HG02885 (cell line): ENCODE measurements at regions not wholly inside any gene's neighbourhood (a gene's known extent, or its start where the extent isn't known, plus 50 kb on each side); places are given as distances from the start of the nearest gene placed in this dataset.

Experiments used
- ATAC-seq: cut with Tn5 transposase; IDR thresholded peaks from one replicate; pipeline ENCODE4 v1.9.1; 2021; ENCODE audit warnings: mild to moderate bottlenecking; ENCODE audit not compliant: unreplicated experiment, poor library complexity

DNA sequence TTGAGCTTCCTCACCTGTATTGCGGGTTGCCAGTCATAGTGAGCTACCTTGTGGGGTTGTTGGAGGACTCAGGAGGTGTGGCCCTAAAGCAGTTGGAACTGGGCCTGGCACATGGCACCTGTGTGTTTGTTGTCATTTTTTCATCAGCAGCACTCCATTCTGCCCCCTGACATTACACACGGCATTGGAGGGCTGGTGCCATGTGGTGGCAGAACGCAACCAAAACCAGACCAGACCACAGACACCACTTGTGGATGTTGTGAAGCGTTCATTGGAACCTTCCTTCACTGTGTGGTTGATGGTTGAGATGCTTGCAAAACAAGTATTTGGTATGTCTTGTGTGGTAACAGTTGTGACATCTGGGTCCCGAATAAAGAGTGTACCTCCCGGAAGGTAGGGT lies 113.2 kb upstream of the ERCC6L2 start:
- ATAC-seq = no peak

- ATAC-seq = no peak
These were observed 114.7 kb upstream of the ERCC6L2 start for GRCh38 chr9:95760791-95761190.

DNA sequence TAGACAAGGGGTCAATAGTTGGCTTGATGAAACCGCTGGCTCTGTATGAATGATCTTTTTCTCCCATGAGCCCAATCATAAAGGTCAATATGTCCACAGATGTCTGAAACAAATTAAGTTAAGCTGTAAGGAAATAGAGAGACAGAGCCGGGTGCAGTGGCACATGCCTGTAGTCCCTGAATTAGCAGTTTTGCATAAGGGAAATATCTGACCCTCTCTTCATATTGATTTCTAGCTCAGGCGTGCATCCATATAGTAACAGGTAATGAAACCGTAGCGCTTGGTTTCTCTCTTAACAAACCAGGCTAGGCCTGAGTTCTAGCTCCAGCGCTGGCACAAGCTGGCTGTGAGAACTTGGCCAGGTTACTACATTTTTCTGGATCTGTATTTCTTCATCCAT lies 118.1 kb upstream of the ERCC6L2 start:
- ATAC-seq = no peak

DNA sequence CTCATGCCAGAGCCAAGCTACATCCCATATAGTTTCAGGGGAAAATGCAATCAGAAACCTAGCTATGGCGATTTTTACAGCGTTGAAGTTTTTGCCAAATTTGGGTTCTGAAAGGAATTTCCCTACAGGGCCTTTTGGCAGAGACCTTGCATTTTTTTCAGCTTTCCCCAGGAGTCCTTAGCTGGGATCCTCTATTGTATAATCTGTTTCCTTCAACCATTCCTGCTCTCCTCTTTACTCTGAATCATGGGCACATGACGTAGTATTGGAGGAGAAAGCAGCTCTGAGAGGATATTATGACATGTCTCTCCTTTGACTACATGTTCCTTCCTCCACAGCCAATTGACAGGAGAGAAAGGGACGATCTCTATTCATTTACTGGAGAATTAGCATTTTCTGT lies 118.5 kb upstream of the ERCC6L2 start:
- no peak for ATAC-seq

DNA sequence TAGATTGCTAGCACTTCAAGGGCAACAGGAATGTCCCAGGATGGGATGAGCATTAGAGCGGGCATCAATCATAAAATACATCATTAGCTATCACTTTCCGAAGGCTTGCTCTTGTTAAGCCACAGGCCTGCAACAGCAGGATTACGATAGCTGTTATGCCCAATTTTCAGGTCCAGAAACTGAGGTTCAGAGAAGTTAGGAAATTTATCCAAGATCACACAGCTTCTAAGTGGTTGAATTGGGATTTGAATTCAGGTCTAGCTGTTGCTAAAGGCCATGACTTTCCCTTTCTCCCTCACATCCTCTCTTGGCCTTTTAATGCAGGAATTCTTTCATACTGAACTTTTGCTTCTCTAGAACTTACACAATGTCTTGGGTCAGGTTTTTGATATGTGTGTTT lies 119.4 kb upstream of the ERCC6L2 start:
- ATAC-seq = no peak

- ATAC-seq = no peak
These were observed 120.1 kb upstream of the ERCC6L2 start for GRCh38 chr9:95755421-95755730.

DNA sequence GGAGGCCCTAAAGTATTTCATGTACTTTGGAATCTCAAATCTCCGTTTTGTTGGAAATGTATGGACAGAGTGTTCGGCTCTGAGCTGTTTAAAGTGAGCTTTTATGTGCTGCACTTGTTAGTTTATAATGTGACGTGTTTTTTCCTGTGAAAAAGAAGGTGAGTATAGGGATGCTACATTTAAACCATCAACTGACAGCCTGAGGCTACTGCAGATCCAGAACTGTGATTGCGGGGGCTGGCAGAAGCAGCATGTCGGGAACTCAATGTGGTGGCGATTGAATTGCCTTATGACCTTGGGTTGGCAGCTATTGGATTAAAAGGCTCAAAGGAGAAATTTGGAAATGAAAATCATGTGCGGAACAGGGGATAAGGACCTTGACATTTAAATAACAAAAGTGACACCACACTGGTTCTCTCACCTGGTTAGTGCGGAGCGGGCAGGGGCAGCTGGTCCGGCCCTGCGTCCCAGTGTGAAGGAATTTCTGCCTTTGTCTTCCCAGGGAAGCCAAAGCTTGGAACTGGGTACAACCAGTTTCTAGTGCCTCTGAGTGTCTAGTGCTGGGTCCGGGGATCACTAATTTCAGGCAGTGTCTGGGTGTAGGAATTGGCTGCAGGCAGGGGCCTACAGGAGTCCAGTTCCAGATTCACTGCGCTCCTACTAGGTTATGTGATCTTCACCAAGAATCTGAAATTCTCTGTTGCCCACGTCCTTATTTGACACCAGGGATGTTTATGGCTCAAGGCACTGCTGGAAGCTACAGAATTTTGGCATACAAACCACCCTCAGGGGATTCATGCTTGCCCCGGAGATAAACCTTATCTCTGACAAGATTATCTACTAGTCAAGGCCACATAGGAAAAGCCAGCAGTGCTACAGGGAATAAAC lies 120.7 kb upstream of the ERCC6L2 start:
- no peak for ATAC-seq

- ATAC-seq = no peak
These were observed 121.6 kb upstream of the ERCC6L2 start for GRCh38 chr9:95753762-95754465.

DNA sequence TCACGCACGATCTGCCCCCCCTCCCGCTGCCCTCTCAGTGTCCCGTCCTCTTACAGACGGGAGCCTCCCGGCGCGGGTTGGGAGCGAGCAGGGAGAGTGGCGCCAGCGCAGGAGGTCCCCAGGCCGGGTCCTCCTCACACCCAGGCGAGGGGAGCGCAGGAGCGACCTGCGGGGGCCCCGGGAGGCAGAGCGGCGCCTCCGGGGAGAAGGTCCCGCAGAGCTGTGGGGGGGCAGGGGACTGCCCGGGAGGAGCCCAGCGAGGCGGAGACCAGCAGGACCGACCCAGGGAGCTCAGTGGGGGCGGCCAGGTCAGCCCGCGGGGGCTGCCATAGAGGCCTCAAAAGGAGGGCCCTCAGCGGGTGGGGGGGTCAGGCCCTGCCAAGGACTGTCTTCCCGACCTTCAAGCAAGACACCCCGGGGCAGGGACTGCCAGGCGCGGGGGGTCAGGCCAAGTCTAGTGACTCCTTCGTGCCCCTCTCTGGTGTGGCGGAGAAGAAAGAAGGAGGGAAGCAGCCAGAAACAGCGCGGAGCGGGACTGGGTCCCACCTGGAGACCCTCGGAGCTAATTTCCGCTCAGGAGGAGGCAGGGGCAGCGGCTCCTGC lies 123.3 kb upstream of the ERCC6L2 start:
- ATAC-seq = no peak

GRCh38 chr9:95751520-95751790 lies 124.0 kb upstream of the ERCC6L2 start:
- ATAC-seq = no peak

DNA sequence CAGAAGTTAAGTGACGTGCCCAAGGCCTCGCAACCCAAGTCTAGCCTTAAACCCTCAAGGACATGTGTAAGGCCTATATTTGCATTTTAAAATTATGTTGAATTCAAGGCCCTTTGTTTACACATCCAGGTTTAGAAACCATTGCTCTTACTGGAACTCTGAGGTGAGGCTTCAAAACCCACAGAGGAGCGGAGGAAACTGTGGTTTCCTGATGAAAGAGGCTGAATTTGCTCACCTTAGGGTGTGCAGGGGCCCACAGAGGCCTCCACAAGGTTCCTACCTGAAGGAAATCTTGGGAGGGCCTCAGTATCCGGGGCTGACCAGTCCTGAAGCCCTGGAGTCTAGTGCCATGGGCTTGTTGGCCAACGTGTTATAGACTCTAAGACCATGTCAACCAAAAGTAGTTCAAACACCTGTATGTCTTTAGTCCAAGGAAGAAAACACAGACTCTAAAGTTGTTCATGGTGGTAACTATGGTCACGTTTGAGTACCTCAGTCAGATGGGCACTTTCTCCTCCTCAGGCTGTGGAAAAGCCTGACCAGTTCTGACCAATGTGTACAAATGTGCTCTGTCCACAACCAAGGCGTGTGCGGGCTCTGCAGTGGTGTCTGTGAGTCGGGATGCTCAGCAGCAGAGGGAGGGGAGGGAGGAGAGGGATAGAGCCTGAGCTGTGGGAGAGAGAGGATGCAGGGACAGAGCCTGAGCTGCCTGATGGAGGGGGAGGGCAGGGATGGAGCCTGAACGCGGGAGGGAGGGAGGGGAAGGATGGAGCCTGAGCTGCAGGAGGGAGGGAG lies 124.6 kb upstream of the ERCC6L2 start:
- peak; percentile 60 for ATAC-seq

GRCh38 chr9:95749493-95749892 lies 126.0 kb upstream of the ERCC6L2 start:
- no peak for ATAC-seq

- ATAC-seq = no peak
These were observed 128.9 kb upstream of the ERCC6L2 start for GRCh38 chr9:95746408-95747180.

GRCh38 chr9:95742821-95743220 lies 132.7 kb upstream of the ERCC6L2 start:
- no peak for ATAC-seq

GRCh38 chr9:95741631-95742030 lies 133.9 kb upstream of the ERCC6L2 start:
- no peak for ATAC-seq

DNA sequence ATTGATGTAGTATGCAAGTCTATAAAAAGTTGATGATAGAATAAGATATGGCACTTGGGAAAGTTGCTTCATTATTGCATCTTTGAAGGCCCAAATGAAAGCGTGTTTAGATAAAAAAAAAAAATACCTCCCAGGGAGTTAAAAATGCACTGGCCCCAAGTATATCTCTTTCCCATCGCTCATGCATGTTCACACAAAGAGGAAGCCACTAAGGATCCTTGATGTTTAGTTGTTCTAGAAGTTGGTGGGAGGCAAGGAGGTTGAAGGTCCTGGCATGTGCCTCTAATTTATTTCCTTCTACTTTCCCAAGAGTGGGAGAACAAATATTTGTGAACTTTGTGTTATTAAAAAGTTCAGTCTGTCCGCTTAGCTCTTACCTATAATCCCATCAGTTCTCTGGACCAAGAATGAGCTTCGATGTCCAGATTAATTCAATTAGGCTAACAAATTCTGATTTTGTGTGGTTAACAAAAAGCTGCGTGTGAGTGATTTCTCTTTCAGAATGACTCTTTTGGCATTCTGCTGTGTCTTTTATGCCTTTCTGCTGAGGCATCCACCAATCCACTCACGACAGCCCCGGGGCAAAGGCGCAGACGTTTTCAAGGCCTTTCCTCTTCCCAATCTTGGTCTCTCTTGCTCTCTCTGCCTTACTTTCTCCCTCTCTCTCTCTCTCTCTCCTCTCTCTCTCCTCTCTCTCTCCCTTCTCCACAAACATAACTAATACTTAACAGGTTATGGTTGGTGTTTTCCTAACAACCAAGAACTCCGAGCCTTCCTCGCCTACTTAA lies 135.1 kb upstream of the ERCC6L2 start:
- no peak for ATAC-seq

DNA sequence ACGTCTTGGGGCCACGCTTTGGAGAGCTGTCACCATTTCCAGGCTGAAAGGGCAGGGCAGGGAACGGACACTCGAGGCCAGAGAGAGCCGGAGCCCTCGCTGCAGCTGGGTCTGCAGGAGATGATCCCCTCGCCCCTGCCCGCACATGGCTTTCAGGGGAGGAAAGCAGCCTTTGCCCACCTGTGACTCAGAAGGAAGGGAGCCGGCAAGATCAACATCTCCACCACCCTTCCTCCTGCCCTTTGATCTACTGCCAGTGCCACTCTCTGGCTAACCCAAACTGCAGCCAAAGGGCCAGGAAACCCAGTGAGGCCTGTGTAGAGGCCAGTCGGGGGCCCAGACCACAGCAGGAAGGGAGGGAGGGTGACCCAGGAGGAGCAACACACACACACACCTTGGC lies 137.1 kb upstream of the ERCC6L2 start:
- no peak for ATAC-seq

DNA sequence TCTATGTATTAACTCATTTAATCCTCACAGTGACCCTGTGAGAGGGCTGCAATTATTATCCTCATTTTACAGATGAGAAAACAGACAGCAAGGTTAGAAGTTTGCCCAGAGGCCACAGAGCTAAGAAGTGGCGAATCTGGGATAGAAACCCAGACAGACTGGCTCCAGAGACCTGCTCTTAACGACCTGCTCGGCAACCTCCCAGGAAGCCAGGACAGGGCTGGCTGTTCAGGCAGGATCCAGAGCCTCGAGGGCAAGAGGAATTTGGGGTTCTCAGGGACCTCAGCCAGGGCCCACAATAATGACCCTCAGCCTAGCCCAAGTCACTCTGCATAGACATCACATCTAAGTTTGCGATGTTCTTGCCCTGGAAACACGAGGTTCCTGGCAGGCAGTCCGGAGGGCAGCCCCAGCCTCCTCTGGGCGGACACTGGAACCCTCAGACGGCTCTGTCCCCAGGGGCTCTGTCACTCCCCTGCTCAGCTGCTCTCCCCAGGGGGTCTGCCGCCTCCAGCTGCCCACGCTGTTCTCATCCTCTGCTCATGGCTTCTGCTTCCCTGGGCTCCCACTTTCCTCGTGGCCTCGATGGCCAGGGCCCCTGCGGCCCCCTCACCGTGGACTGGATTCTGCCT lies 138.5 kb upstream of the ERCC6L2 start:
- no peak for ATAC-seq

DNA sequence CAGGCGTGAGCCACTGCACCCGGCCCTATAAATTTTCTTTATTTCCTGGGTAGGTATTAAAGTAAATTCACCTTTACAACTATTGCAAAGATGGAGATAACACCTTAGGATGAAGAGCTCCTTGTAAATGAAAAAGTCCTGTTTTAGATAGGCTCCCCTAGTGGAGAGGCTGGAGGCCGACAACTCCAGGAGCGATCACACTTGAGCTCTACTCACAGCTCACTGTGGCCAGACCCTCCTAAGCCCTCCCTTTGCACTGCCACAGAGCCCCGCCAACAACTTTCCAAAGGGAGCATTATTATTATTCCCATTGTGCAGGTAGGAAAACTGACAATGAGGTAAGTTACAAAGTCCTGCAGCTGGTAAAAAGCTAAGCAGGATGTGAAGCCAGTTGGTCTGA lies 139.1 kb upstream of the ERCC6L2 start:
- ATAC-seq = no peak
